Ascending aorta (tissue), 2 donors: ENCODE measurements at regions not wholly inside any gene's neighbourhood (a gene's known extent, or its start where the extent isn't known, plus 50 kb on each side); places are given as distances from the start of the nearest gene placed in this dataset.

Experiments used
- DNase-seq, 2 donors: peaks; one replicate each; pipeline ENCODE4 v3.0.0-alpha.2; 2019; ENCODE audit warnings: low spot score in 2 of 2
- H3K27ac ChIP-seq, 2 donors: fragments of 200-600 bp; sonication (generic); one replicate each; pipeline ENCODE4 v1.5.1; 2016 to 2017; ENCODE audit warnings: mild to moderate bottlenecking in 1 of 2
- H3K27me3 ChIP-seq: fragments of 200-600 bp; sonication (generic); one replicate; pipeline ENCODE4 v1.5.1; 2017
- H3K36me3 ChIP-seq, 2 donors: fragments of 200-600 bp; sonication (generic); one replicate each; pipeline ENCODE4 v1.5.1; 2016
- H3K4me1 ChIP-seq, 2 donors: fragments of 200-600 bp; sonication (generic); one replicate each; pipeline ENCODE4 v1.5.1; 2016 to 2017; ENCODE audit warnings: mild to moderate bottlenecking in 1 of 2
- H3K4me3 ChIP-seq, 2 donors: fragments of 200-600 bp; sonication (generic); one replicate each; pipeline ENCODE4 v1.5.1; 2016 to 2017; ENCODE audit warnings: mild to moderate bottlenecking in 1 of 2
- H3K9me3 ChIP-seq, 2 donors: fragments of 200-600 bp; sonication (generic); one replicate each; pipeline ENCODE4 v1.5.1; 2016
- intact Hi-C: fragments of 100-400 bp; cut with DNase I; formaldehyde crosslinking; loops from one replicate; pipeline ENCODE4 v1.15.1; 2023
- TF ChIP-seq, protein P1 (sequence below), 3 experiments: fragments of 200-600 bp in 2 of 3; fragments of 450-650 bp in 1 of 3; sonication (generic) in 2 of 3; IDR thresholded peaks; one replicate each; pipeline ENCODE4 v1.5.1; 2016 to 2019; ENCODE audit warnings: antibody characterized with exemption in 3 of 3, mild to moderate bottlenecking in 1 of 3, moderate library complexity in 1 of 3

- Histone ChIP-seq H3K9me3 (no peaks in the 10 kb centered on the region), H3K4me1 (no peaks in the 10 kb centered on the region)
- DNase-seq: no peak
Observed at GRCh38 chr5:27561408-27561807, 523.0 kb upstream of the CDH9 start.

GRCh38 chr5:27548484-27548883, 510.1 kb upstream of the CDH9 start:
- intact Hi-C loops: no loop called here
- Histone ChIP-seq H3K9me3 (no peaks in the 10 kb centered on the region), H3K4me3 (no peak overlapping the region), H3K36me3 (no peaks in the 10 kb centered on the region), H3K27me3 (no peaks in the 10 kb centered on the region), H3K27ac (no peak overlapping the region), H3K4me1 (no peaks in the 10 kb centered on the region)
- no peak for DNase-seq
- TF ChIP-seq, protein P1, sequence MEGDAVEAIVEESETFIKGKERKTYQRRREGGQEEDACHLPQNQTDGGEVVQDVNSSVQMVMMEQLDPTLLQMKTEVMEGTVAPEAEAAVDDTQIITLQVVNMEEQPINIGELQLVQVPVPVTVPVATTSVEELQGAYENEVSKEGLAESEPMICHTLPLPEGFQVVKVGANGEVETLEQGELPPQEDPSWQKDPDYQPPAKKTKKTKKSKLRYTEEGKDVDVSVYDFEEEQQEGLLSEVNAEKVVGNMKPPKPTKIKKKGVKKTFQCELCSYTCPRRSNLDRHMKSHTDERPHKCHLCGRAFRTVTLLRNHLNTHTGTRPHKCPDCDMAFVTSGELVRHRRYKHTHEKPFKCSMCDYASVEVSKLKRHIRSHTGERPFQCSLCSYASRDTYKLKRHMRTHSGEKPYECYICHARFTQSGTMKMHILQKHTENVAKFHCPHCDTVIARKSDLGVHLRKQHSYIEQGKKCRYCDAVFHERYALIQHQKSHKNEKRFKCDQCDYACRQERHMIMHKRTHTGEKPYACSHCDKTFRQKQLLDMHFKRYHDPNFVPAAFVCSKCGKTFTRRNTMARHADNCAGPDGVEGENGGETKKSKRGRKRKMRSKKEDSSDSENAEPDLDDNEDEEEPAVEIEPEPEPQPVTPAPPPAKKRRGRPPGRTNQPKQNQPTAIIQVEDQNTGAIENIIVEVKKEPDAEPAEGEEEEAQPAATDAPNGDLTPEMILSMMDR (IDR thresholded peaks at IDR 0.05): no peak

More at GRCh38 chr5:27561408-27561807, 523.0 kb upstream of the CDH9 start:
- TF ChIP-seq, protein P1 (IDR thresholded peaks at IDR 0.05): no peak
- no peak overlapping the region for H3K4me3 ChIP-seq
- H3K27me3 ChIP-seq: no peaks in the 10 kb centered on the region
- intact Hi-C loops: no loop called here
- no peak overlapping the region for H3K27ac ChIP-seq
- no peaks in the 10 kb centered on the region for H3K36me3 ChIP-seq

DNA sequence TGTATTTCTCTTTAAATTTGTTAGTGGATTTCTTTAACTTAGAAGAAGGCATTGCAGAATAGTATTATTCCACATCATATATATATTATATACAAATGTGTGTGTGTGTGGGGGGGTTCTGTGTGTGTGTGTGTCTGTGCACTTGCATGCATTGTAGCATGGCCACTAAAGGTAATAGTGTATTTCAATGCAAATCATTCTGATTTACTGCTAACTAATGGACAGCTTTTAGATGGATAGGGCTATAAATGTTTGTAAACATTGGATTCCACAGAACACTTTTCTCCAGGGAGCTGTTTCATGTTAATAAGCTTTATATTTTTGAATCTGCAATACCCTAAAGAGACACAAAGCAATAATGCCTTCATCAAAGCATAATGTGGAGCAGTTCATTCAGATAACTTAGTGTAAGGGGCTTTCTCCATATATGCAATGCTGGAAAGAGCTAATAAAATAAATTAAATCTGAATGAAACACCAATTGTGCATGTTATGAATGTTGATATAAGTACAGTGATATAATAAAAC, 496.7 kb upstream of the CDH9 start:
- no peak for DNase-seq
- no peaks in the 10 kb centered on the region for H3K36me3 ChIP-seq
- H3K4me1 ChIP-seq: no peaks in the 10 kb centered on the region
- no peaks in the 10 kb centered on the region for H3K9me3 ChIP-seq
- TF ChIP-seq, protein P1 (IDR thresholded peaks at IDR 0.05): no peak
- no peak overlapping the region for H3K27ac ChIP-seq
- intact Hi-C loops: no loop called here
- H3K27me3 ChIP-seq: no peaks in the 10 kb centered on the region
- H3K4me3 ChIP-seq: no peak overlapping the region

GRCh38 chr5:27532305-27532704, 493.9 kb upstream of the CDH9 start:
- DNase-seq: no peak
- H3K4me1 ChIP-seq: no peaks in the 10 kb centered on the region
- intact Hi-C loops: no loop called here
- no peak overlapping the region for H3K27ac ChIP-seq
- TF ChIP-seq, protein P1 (IDR thresholded peaks at IDR 0.05): no peak
- no peaks in the 10 kb centered on the region for H3K36me3 ChIP-seq
- H3K27me3 ChIP-seq: no peaks in the 10 kb centered on the region
- H3K9me3 ChIP-seq: no peaks in the 10 kb centered on the region
- H3K4me3 ChIP-seq: no peak overlapping the region

GRCh38 chr5:27524515-27524914, 486.1 kb upstream of the CDH9 start:
- Histone ChIP-seq H3K36me3 (no peaks in the 10 kb centered on the region), H3K27ac (no peak overlapping the region), H3K4me1 (no peaks in the 10 kb centered on the region), H3K4me3 (no peak overlapping the region), H3K9me3 (no peaks in the 10 kb centered on the region), H3K27me3 (no peaks in the 10 kb centered on the region)
- no peak for DNase-seq
- intact Hi-C loops: no loop called here
- TF ChIP-seq, protein P1 (IDR thresholded peaks at IDR 0.05): no peak

GRCh38 chr5:27523629-27524028, 485.2 kb upstream of the CDH9 start:
- Histone ChIP-seq H3K4me3 (no peak overlapping the region), H3K36me3 (no peaks in the 10 kb centered on the region), H3K27ac (no peak overlapping the region), H3K9me3 (no peaks in the 10 kb centered on the region), H3K27me3 (no peaks in the 10 kb centered on the region), H3K4me1 (no peaks in the 10 kb centered on the region)
- no peak for DNase-seq
- intact Hi-C loops: no loop called here
- TF ChIP-seq, protein P1 (IDR thresholded peaks at IDR 0.05): no peak
